Superior temporal gyrus (tissue), 1 donor: ENCODE measurements at regions not wholly inside any gene's neighbourhood (a gene's known extent, or its start where the extent isn't known, plus 50 kb on each side); places are given as distances from the start of the nearest gene placed in this dataset.
"Not testable (repeated sequence)": the region's sequence is repeated elsewhere in the genome, so short reads cannot be mapped to it uniquely, and the experiment has no call there.

Experiments
- DNase-seq: peaks from one replicate; pipeline ENCODE4 v3.0.0-alpha.2; 2016; ENCODE audit errors: extremely low spot score

DNA sequence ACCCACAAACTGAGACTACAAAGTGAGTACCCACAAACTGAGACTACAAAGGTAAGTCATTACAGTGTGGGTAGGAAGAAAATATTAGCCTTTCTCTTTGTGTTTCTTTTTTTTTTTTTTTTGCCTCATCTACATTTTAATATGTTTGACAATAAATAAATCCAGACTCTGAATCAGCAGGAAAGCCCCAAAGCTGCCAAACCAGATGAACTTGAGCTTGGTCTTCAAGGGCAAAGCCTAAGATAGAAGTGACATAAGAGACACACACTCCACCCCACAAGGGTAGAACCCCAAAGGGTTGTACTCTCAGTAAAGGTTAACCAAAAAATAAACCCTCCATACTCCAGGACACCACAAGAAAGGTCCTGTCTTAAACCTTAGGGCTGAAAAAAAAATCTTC, 326.8 kb upstream of the ARID1B start:
- no peak for DNase-seq

- no peak for DNase-seq
Observed at GRCh38 chr6:156449569-156449968, 327.6 kb upstream of the ARID1B start.

DNA sequence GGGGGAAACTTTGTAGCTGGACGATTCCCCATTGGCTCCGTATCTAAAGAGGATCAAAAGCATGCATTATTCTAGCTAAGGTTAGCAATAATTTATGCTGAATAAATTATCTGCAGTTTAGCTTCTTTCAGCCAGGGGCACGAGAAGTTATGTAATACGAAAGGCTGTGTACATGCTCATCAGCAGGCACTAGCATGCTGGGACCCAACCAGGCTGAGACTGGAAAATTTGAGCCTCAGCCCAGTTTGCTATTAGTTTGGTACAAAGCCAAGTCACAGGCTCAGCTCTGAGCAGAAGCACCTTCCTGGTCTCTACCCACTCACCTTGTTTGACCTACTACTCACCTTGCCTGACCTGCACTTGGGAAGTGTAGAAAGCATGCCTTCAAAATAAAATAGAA, 328.1 kb upstream of the ARID1B start:
- no peak for DNase-seq

DNA sequence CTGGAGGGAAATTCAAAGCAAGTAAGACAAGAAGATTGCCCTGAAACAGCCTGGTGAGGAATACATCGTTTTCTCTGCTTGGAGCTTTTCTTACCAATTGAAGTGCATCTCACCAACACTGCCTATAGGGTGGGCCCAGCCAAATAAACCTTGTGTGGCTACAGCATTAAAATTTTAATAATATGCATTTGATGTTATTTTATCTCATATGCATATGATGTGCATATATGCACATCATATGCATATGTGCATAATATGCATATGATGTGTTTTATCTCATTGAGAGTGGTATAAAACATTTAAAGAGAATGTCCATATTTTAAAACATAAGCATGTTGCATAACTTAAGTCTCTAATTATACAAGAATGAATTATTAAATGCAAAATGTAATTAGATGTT, 328.6 kb upstream of the ARID1B start:
- no peak for DNase-seq

GRCh38 chr6:156440688-156441087, 336.5 kb upstream of the ARID1B start:
- no peak for DNase-seq

- DNase-seq: no peak
Observed at GRCh38 chr6:156438350-156438923, 338.7 kb upstream of the ARID1B start.

GRCh38 chr6:156437121-156437879, 339.9 kb upstream of the ARID1B start:
- DNase-seq: no peak

DNA sequence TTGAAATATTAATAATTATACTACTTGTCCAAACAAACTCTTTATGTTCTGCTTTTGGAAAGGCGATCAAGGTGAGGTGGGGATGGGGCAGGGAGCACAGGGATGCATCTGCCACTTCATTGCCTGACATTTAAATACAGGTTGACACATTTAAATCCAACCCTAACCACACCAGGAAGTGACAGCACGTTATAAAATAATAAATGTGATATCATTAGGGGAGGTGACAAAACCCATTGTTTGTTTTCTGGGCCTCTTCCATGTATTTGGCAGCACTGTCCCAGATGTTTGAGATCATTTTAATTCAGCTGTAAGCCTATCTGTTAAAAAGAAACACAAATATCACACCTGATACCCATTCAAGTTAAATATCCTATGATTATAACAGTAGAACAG, 342.4 kb upstream of the ARID1B start:
- no peak for DNase-seq

DNA sequence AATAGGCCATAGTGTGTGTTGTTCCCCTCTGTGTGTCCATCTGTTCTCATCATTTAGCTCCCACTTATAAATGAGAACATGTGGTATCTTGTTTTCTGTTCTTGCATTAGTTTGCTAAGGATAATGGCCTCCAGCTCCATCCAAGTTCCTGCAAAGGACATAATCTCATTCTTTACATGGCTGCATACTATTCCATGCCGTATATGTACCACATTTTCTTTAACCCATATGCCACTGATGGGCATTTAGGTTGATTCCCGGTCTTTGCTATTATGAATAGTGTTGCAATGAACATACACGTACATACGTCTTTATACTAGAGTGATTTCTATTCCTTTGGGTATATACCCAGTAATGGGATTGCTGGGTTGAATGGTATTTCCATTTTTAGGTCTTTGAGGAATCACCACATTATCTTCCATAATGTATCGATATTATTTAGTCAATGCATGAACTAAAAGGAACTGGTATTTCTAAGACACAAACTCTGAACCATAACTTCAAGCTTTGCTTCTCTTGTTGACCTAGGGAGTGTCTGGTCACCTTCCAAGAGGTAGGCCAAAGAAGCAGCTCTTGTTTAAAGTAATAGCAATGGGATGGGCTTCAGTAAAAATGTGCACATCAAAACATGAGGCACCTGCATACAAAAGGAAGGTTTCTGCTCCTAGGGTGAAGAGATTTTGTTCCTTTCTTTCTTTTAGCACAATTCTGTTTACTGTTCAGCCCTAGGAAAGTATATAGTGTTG, 343.0 kb upstream of the ARID1B start:
- no peak for DNase-seq

GRCh38 chr6:156432543-156432942, 344.6 kb upstream of the ARID1B start:
- DNase-seq: no peak

GRCh38 chr6:156430386-156430785, 346.8 kb upstream of the ARID1B start:
- no peak for DNase-seq

- peak; percentile 79 for DNase-seq
Observed at GRCh38 chr6:156427345-156427744, 349.8 kb upstream of the ARID1B start.

- no peak for DNase-seq
Observed at GRCh38 chr6:156425359-156426020, 351.7 kb upstream of the ARID1B start.

GRCh38 chr6:156423829-156424228, 353.3 kb upstream of the ARID1B start:
- no peak for DNase-seq

GRCh38 chr6:156423075-156423474, 354.1 kb upstream of the ARID1B start:
- DNase-seq: no peak

DNA sequence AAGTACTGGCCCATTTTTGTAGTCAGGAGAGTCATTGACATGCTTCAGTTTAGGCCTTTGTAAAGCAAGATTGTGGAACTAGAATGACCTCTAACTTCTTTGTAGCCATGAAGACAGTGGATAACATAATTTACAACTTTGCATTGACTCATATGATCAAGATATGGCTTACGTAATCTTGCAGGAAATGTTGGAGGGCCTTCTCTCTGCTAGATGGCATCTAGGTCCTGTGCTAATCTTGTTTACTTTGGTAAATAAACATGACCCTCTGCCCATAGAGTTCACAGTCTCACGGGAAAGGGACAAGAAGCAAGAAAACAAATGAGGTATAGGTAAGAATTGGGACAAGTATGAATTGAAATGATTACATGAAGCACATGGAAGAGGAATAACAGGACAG, 355.2 kb upstream of the ARID1B start:
- no peak for DNase-seq

DNA sequence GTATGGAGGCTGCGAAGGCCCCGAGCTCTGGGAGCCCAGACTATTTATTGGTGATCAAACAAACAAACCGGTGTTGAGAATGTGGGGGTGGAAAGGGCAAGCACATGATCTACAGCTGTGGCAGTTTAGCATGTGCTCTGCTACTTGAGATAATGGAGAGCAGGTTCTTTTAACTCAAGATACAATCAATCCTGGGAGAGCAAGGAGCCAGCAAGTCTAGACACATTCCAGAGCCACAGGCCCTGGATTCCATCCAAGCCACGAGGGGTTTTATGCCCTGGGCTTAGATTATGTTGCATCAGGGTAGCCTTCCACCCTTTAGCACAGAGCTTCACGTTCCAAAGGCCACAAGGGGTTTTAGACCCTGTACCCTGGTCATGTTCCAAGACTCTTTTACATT, 355.9 kb upstream of the ARID1B start:
- not testable (repeated sequence) for DNase-seq

DNA sequence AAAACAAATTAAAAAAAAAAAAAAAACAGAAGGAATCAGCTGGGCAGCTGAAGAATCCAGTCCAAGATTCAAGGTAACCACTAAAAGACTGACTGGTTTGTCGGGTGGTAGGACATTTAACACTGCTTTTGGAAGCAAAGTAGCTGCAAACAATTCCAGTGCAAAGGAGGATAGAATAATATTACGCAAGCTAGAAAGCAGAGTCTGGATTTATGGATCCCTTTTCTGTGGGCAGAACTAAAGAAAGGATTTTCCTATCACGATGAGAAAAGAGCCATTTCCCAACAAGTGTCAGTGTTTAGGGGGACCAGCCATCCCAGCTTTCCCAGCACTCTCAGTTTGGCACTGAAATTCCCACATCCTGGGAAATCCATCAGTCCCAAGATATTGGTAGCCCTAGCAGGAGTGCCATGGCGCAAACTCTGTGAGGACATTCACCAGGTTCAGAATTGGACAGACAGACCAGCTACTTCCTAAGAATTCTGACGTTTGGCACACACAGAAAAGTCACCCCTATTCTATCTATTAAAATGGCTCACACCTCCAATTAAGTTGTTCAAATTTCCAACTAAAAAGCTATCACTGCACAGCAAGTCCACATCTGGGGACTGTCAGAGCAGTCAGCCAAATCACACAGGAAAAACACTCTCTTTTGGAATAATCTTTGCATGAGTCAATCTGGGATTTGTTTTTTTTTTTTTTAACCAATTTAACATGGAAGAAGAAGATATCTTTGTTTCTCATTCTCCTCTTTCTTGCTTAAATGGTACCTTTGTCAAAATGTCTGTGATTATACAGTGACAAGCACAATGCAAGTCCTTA, 356.8 kb upstream of the ARID1B start:
- no peak for DNase-seq

DNA sequence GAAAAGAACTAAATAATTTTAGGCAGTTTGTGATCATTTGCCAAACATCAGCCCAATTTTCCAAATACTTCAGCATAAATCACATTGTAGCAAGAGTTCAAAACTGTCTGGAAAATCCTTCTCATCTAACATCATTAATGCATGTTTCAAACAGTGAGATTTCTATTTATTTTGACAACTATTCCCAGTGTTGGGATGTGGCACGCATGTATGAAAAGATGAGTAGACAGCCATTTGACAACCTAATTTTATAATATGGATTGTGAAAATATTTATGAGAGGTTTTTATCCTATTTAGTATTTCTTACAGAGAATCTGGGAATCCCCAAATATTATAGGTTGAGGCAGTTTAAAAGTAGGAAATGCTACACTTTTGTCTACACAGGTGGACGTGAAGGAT, 357.6 kb upstream of the ARID1B start:
- DNase-seq: no peak

GRCh38 chr6:156418253-156418652, 358.9 kb upstream of the ARID1B start:
- DNase-seq: no peak

GRCh38 chr6:156416391-156416790, 360.8 kb upstream of the ARID1B start:
- no peak for DNase-seq

- DNase-seq: no peak
Observed at GRCh38 chr6:156413154-156413553, 364.0 kb upstream of the ARID1B start.
